ENCODE measurements at regions not wholly inside any gene's neighbourhood (a gene's known extent, or its start where the extent isn't known, plus 50 kb on each side); places are given as distances from the start of the nearest gene placed in this dataset.
A peak's percentile ranks its signal among the peaks of the same experiment; 100 is the strongest.

DNA sequence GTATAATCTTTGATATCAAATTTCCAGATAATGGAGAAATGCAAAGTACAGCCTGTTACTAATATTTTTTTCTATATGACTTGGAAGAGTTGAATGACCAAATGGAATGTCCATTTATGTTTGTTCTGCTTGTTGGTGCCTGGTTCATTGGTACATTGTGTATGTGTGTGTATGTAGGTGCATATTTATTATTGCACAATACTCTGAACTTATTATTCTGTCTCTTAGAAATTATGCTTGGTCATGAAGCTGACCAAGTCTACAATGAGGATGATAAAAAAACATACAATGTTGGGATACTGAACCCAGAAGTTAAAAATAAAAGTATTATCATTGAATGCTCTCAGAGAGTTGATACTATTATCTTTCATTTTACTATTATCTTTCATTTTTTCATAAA is 706.3 kb downstream of the KCTD16 start:
- Histone ChIP-seq H3K9me3 (ENCODE audit: control insufficient read depth, insufficient read depth, low read length) (no peaks in the 10 kb centered on the region), H3K36me3 (ENCODE audit: control insufficient read depth, insufficient read depth, low read length) (no peaks in the 10 kb centered on the region), H3K9me1 (ENCODE audit: insufficient read depth, low read length) (no peaks in the 10 kb centered on the region), H3K9ac (ENCODE audit: low read depth, low read length) (no peak overlapping the region), H2AFZ (replicated peaks; ENCODE audit: low read length, poor library complexity) (no peak overlapping the region), H3K79me1 (ENCODE audit: low read depth in 1 of 2, low read length in 2 of 2) (no peaks in the 10 kb centered on the region), H3K4me3 (ENCODE audit: insufficient read depth, low read depth, low read length) (no peak overlapping the region), H3K56ac (ENCODE audit: extremely low read depth, insufficient read depth, low read length) (no peak overlapping the region), H3K4me1 (ENCODE audit: control insufficient read depth, insufficient read depth, low read length) (no peaks in the 10 kb centered on the region), H3K18ac (ENCODE audit: low read depth, low read length) (no peak overlapping the region), H2AK5ac (ENCODE audit: low read depth, low read length) (no peak overlapping the region), H3K4me2 (ENCODE audit: low read depth, low read length) (no peak overlapping the region), H4K5ac (ENCODE audit: low read depth, low read length) (no peak overlapping the region), H3K23ac (ENCODE audit: low read depth, low read length) (no peak overlapping the region), H2BK120ac (ENCODE audit: low read depth, low read length) (no peak overlapping the region), H2BK15ac (ENCODE audit: low read depth, low read length) (no peak overlapping the region), H4K20me1 (ENCODE audit: insufficient read depth, low read length) (no peaks in the 10 kb centered on the region), H4K91ac (ENCODE audit: insufficient read depth, low read depth, low read length) (no peak overlapping the region), H3K27me3 (ENCODE audit: control insufficient read depth, insufficient read depth, low read length) (no peaks in the 10 kb centered on the region), H3K14ac (replicated peaks; ENCODE audit: low read depth, low read length) (no peak overlapping the region), H2BK20ac (ENCODE audit: low read depth, low read length) (no peak overlapping the region), H3K27ac (ENCODE audit: insufficient read depth, low read length) (no peak overlapping the region), H2BK5ac (ENCODE audit: low read depth, low read length, poor library complexity, severe bottlenecking) (no peak overlapping the region), H3K4ac (ENCODE audit: low read depth, low read length) (no peak overlapping the region), H4K8ac (ENCODE audit: low read depth in 2 of 2, low read length in 2 of 2) (no peak overlapping the region), H2AK9ac (replicated peaks; ENCODE audit: low read depth, low read length, poor library complexity) (no peak overlapping the region)
- dilution Hi-C loops (cut with HindIII; ENCODE audit: low sequenced_read_pairs, unreplicated experiment) (no loop called here), intact Hi-C loops (cut with micrococcal nuclease) (no loop called here), in situ Hi-C loops (cut with MboI; ENCODE audit: low sequenced_read_pairs) (no loop called here)
- ATAC-seq (ENCODE audit: low read depth): no peak
- TF ChIP-seq CEBPB (IDR thresholded peaks at IDR 0.05; ENCODE audit: low read depth, low read length) (peak; percentile 74), MXI1 (IDR thresholded peaks at IDR 0.05; ENCODE audit: borderline replicate concordance, low read depth, low read length) (no peak)
- POLR2A ChIA-PET (ENCODE audit: unreplicated experiment): no interaction called here
- CTCF ChIA-PET: no interaction called here
- BruUV-seq (replicated peaks): no TSS peak
- no peak for DNase-seq

All from IMR-90 (cell line).